ENCODE measurements at regions not wholly inside any gene's neighbourhood (a gene's known extent, or its start where the extent isn't known, plus 50 kb on each side); places are given as distances from the start of the nearest gene placed in this dataset.

DNA sequence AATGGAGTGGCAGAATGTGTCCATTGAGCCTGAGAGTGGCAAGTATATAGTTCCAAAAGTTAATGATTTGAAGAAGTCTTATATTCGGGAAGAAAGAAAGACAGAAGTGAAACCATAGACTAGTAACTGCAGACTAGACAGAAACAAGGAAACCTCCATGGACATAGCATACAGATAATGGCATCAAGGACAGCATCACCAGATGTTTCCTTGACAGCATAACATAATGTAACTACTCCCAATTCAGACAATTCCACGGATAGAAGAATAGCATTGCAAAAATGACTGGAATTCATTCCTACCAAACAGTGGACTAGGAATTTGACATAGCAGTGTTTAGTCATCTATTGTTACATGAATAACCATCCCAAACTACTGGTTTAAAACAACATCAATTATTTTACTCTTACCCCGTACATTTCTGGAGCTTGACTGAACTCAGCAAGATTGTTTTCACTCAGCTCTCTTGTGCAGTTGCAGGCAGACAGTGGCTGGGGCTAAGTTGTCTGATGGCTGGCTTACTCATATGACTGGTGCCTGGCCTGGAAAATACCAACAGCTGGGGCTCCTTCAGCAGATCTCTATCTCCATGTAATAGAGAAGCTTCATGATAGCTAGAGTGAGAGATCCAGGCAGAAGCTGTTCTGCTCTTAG is 109.7 kb upstream of the GADL1 start:
- no peak overlapping the region for H3K27ac Mint-ChIP-seq
- H3K27me3 ChIP-seq (ENCODE audit: insufficient read depth, low read length): no peaks in the 10 kb centered on the region

More for the DNA sequence above, 109.7 kb upstream of the GADL1 start:
- no CpG with 5 or more reads among the region's 3 CpGs for WGBS (ENCODE audit: extremely low coverage, insufficient read length, low lambda C conversion rate)
- no peak overlapping the region for H2BK12ac ChIP-seq (ENCODE audit: insufficient read length, low read depth, low read length)
- no peaks in the 10 kb centered on the region for H3K23me2 ChIP-seq (ENCODE audit: insufficient read length, low read depth, low read length, poor library complexity, severe bottlenecking)
- no peak overlapping the region for H3K56ac ChIP-seq (ENCODE audit: insufficient read length, low read depth, low read length)
- TF ChIP-seq, protein P1, sequence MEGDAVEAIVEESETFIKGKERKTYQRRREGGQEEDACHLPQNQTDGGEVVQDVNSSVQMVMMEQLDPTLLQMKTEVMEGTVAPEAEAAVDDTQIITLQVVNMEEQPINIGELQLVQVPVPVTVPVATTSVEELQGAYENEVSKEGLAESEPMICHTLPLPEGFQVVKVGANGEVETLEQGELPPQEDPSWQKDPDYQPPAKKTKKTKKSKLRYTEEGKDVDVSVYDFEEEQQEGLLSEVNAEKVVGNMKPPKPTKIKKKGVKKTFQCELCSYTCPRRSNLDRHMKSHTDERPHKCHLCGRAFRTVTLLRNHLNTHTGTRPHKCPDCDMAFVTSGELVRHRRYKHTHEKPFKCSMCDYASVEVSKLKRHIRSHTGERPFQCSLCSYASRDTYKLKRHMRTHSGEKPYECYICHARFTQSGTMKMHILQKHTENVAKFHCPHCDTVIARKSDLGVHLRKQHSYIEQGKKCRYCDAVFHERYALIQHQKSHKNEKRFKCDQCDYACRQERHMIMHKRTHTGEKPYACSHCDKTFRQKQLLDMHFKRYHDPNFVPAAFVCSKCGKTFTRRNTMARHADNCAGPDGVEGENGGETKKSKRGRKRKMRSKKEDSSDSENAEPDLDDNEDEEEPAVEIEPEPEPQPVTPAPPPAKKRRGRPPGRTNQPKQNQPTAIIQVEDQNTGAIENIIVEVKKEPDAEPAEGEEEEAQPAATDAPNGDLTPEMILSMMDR (conservative IDR thresholded peaks at IDR 0.05): no peak
- Mint-ChIP-seq H3K36me3 (ENCODE audit: insufficient read depth in 1 of 3, low read depth in 3 of 3) (no peaks in the 10 kb centered on the region), H3K9me3 (no peaks in the 10 kb centered on the region; a peak in 1 of 5 replicates), H3K4me3 (no peak overlapping the region), H3K27me3 (ENCODE audit: low read depth) (peaks cover 75% of the 10 kb centered on the region), H3K4me1 (peaks cover 4% of the 10 kb centered on the region in 2 experiments)
- H3K4ac ChIP-seq (ENCODE audit: low read depth, low read length): no peak overlapping the region
- no peak overlapping the region for H4K8ac ChIP-seq (replicated peaks; ENCODE audit: insufficient read length, low read depth, low read length)
- DNase-seq: no peak
- no peak overlapping the region for H3K14ac ChIP-seq (ENCODE audit: insufficient read depth, low read length)
- no peak overlapping the region for H4K5ac ChIP-seq (ENCODE audit: insufficient read length, low read depth, low read length)
- no peaks in the 10 kb centered on the region for H4K20me1 ChIP-seq (ENCODE audit: control insufficient read depth, insufficient read depth, insufficient read length)
- H2BK5ac ChIP-seq (ENCODE audit: insufficient read length, low read length): no peak overlapping the region
- H3K27ac ChIP-seq (ENCODE audit: insufficient read length, low read depth, low read length): no peak overlapping the region
- no peak overlapping the region for H3K18ac ChIP-seq (ENCODE audit: insufficient read length, low read depth, low read length)
- no peak overlapping the region for H3K4me2 ChIP-seq (ENCODE audit: insufficient read depth, insufficient read length, low read length)
- H4K91ac ChIP-seq (ENCODE audit: insufficient read length, low read depth, low read length): no peak overlapping the region
- no peak overlapping the region for H2AK5ac ChIP-seq (ENCODE audit: insufficient read length, low read length)
- no peak overlapping the region for H2BK15ac ChIP-seq (ENCODE audit: low read depth, low read length)
- H3K9me3 ChIP-seq (ENCODE audit: control insufficient read depth, low read depth, low read length): no peaks in the 10 kb centered on the region
- H3K4me1 ChIP-seq (ENCODE audit: insufficient read depth, low read length): no peaks in the 10 kb centered on the region
- no peak overlapping the region for H3K23ac ChIP-seq (ENCODE audit: insufficient read length, low read depth, low read length)
- H3T11ph ChIP-seq (ENCODE audit: low read length): no peak overlapping the region
- no peak overlapping the region for H2BK20ac ChIP-seq (ENCODE audit: low read depth, low read length, poor library complexity, severe bottlenecking)
- H2AFZ ChIP-seq (ENCODE audit: low read length): no peak overlapping the region
- H3K79me1 ChIP-seq (ENCODE audit: insufficient read depth, low read depth, low read length, poor library complexity, severe bottlenecking): no peaks in the 10 kb centered on the region
- H3K79me2 ChIP-seq (ENCODE audit: insufficient read depth, low read length): no peaks in the 10 kb centered on the region
- H2BK120ac ChIP-seq (ENCODE audit: low read depth, low read length, poor library complexity, severe bottlenecking): no peak overlapping the region
- H3K9ac ChIP-seq (ENCODE audit: extremely low read depth, insufficient read length, low read length): no peak overlapping the region
